HL-60 (cell line): ENCODE measurements at regions not wholly inside any gene's neighbourhood (a gene's known extent, or its start where the extent isn't known, plus 50 kb on each side); places are given as distances from the start of the nearest gene placed in this dataset.

Experiments used
- POLR2AphosphoS5 ChIP-seq: IDR thresholded peaks from 2 replicates; pipeline ENCODE4 v1.6.1; 2012; ENCODE audit warnings: low read depth
- REST ChIP-seq: IDR thresholded peaks from 2 replicates; pipeline ENCODE4 v1.6.1; 2012; ENCODE audit warnings: low read depth; ENCODE audit not compliant: insufficient replicate concordance

GRCh38 chr5:119996128-119996527 is 366.8 kb downstream of the FAM170A start:
- TF ChIP-seq POLR2AphosphoS5 (no peak), REST (no peak)
